Stimulated activated CD4-positive, alpha-beta T cell treated with anti-CD3 and anti-CD28 coated beads, TNF-alpha, amount 100 ng/mL, for 24 hours (primary cell): ENCODE measurements at regions not wholly inside any gene's neighbourhood (a gene's known extent, or its start where the extent isn't known, plus 50 kb on each side); places are given as distances from the start of the nearest gene placed in this dataset.

ENCODE experiments used
- DNase-seq, 3 experiments: peaks; one replicate each; pipeline ENCODE4 v3.0.0-alpha.2; 2020; ENCODE audit warnings: low read depth in 3 of 3

- DNase-seq: no peak
These were observed 117.8 kb downstream of the FOXA2 start for GRCh38 chr20:22466447-22467171.

- no peak for DNase-seq
These were observed 118.5 kb downstream of the FOXA2 start for GRCh38 chr20:22465622-22466446.

DNA sequence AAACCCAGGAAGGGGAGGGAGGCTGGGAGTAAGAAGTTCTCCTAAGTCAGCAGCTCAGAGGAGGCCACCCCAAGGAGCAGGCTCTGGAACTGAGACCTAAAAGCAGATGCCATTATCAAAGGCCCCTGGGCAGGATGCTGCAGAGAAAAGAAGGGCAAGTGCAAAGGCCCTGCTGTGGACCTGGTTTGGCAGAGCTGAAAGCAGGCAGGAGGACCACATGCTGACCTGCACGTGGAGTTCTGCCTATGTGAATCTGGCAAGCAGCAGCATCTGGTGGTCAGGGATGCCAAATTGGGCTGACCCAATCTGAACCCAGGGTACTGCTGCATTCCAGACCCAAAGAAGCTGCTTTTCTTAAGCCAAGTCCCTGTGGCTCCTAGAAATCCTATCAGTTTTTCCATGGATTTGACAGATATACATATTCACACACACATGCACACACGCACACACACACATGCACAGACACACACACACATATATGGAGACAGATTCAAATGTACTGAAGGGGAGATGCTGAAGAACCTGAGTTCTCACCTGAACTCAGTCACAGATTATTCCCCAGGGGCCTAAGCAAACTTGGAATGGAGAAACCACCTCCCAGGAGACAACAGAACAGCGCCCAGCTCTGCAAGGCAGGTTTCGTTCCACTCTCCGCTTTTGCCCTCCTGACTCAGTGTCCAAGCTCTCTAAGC lies 119.9 kb downstream of the FOXA2 start:
- no peak for DNase-seq

DNA sequence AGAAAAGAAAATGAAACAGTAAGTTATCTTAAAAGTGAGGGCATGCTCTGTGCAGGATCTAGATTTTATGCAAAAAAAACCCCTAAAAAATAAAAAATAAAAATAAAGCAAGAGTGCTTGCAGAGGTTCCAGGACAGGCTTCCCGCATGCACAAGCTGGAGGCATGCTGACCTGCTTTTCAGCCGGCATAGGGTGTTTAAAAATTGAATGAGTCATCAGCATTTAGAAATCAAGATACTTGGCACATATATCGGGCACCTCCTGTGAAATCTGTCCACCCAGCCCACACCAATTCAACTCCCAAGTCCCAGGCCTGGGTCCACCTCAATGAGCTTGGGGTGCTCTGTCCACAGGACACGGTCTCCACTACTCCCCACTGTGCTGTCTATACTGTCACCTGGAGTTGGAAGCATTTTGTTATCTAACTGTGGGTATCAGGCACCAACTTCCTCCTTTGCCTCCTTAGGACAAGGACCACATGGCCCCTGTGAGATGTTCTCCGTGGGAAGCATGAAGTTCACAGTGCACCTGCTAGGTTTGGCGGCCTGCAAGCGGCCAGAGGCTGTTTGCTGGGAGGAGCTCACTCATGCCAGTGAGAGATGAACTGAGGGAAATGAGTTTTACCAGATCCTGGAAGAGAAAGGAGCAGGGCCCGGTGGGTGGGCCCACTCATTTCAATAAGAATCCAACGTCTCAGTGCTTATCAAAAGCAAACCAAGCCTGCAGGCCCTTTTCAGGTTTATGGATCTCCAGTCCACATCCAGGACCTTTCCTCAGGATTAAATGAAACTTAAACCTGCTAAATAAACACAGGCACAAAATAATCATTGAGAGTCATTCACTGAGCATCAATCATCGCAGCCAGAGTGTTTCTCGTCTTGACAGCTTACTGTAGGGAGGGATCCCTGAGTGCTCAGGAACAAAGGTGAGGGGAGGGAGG lies 121.1 kb downstream of the FOXA2 start:
- DNase-seq: no peak

DNA sequence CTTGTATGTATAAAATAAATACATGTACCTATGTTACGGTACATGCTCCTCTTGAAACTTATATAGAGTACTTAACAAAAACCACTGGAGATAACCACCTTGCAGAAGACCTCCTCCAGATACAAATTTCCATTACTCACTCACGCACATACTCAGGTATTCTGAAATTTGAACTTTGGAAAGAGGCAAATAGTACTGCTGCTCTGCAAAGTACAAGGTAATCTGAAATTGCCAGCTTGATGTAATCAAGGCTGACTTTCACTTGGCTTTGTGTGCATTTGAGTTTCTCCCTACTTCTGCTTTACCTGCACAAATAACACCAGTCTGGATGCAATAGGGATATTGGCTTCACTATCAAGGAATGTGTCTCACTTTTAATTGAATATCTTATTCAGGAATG lies 123.6 kb downstream of the FOXA2 start:
- DNase-seq: no peak

DNA sequence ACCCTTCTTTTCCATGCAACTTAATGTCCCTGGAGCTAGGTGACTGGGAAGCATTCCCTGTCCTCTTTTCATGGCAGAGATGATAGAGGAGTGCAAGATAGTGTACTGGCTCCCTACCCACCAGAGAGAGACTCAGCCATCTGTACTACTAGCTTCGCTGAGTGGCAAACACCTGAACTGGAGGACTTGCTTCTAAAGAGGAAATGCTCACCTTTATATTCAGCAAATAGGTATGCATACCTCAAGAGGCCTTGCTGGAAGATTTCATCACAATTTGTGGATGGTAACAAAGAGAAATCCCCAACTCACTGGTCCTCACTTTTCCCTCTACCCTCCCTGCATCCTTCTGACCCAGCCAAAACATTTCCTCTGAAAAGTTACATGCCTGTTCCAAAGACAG lies 124.1 kb downstream of the FOXA2 start:
- DNase-seq: no peak

DNA sequence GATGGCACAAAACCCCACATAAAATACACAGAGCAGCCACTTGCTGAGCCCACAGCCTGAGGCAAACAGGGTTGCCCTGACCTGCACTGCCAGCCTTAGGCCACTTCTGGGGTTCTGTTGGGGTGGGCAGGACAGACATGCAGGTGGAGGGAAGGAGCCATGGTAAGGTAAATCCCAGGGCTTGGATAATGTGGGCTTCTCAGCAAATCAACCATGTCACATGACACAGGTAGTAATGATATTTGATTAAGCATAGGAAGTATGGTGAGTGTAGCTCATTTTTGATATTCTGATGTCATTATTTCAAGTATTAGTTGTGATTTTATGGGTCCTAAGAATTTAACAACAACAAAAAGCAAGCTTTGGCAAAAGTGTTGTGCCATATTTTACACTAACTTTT lies 124.6 kb downstream of the FOXA2 start:
- no peak for DNase-seq

- DNase-seq: no peak
These were observed 128.3 kb downstream of the FOXA2 start for GRCh38 chr20:22456109-22456508.

DNA sequence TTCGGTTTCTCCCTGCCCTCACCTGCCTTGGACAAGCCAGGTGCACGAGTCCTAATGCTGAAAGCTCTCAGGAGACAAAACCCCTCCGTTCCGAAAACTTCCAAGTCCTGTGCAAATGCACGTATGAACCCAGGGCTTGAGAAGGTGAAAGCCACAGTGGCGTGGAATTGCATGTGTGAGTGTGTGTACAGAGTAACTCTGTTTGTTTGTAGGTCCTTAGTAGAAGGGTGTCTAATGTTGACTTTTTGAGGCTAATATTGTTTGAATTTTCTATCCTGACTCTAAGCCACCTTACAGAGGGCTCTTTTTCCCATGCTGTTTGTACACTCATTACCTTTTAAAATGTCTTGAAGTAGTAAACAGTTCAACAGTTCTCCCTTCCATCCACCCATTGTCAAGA lies 129.1 kb downstream of the FOXA2 start:
- DNase-seq: no peak

DNA sequence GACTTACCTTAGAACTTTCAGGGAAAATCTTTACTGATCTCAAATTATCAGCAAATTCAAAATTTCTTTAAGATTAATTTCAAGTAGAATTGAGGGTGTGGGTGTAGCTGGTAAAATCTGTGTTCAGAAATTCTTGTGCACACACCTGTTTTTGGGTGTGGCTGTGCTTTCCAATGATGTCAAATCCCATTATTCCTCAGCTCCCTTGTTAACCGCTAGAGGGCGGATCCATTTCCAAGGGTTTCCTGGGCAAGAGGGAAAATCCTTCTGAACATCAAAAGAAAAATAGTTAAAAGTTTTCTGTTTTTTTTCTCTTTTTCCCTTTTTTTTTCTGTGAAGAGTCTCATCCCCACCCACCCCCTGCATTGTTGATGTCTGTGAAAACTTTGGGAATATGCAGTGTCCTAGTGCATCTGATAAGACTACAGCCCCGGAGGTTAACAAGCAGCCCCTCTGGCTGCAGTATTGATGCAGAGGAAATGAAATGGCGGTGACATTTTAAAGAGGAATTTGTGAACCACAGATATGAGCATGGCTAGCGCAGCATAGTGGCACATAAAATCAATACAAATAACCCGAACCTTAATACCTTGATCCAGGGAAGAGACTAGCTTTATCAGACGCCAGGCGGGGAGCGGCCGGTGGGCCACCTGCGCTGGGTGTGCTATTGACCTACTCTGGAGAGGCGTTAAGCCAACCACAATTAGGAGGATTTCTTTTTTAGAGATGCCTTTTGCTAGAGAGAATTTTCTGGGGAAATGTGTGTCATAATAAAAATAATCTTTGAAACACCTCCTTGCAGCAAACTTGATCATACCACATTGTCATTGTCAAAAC lies 130.9 kb downstream of the FOXA2 start:
- no peak for DNase-seq

- DNase-seq: no peak
These were observed 131.8 kb downstream of the FOXA2 start for GRCh38 chr20:22452442-22453011.

DNA sequence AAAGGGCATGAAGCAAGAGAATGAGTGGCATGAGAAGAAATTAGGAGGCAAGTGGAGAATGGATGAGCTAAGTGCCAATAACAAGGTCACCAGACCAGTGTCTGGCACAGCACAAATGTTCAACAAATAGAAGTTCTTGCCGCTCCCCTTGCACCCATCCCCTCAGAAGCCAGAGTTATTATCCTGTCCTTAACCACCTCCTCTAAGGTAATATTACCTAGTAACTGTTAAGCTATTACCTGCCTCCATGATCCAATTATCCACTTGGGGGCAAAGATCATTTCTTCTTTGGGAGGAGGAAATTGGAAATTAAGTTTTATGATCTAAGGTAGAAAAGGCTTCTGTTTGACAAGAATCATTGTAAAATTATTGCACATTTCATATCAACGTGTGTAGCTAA lies 133.8 kb downstream of the FOXA2 start:
- DNase-seq: no peak

DNA sequence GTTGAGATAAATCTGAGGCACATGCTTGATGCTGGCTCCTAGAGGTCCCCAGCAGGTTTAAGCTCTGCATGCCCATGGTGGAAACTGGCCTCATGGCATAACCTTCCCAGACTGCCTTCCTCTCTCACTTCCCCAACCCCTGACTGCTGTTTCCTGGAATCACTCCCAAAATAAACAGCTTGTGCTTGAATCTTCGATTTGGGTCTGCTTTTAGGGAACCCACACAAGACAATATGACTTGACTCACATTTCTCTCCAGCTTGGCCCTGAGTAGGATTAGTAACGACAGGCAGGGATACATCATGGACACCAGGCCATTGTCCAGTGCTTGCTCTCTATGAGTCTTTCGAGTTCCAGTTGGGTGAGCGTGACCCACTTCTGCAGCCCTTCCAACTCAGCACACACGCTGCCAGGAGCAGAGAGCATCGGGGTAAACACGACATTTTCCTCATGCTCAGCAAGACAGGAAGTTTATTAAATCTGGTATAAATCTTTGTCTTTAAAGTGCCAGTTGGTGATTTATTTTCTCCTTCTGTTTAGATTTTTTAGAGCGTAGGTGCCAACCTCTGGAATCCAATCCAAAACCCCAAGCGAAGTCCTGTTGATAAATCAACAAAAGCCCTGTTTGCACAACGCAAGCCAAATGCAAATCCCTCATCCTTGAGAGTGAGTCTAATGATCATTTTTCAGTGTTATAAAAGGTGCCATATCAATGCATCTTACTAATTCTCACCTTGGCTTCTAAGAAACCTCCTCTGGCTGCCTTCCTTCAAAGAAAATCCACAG lies 135.0 kb downstream of the FOXA2 start:
- no peak for DNase-seq

GRCh38 chr20:22447447-22447778 lies 137.0 kb downstream of the FOXA2 start:
- no peak for DNase-seq

GRCh38 chr20:22446613-22447446 lies 137.5 kb downstream of the FOXA2 start:
- no peak for DNase-seq

- DNase-seq: no peak
These were observed 142.1 kb downstream of the FOXA2 start for GRCh38 chr20:22442318-22442717.

- DNase-seq: no peak
These were observed 145.4 kb downstream of the FOXA2 start for GRCh38 chr20:22438926-22439325.

DNA sequence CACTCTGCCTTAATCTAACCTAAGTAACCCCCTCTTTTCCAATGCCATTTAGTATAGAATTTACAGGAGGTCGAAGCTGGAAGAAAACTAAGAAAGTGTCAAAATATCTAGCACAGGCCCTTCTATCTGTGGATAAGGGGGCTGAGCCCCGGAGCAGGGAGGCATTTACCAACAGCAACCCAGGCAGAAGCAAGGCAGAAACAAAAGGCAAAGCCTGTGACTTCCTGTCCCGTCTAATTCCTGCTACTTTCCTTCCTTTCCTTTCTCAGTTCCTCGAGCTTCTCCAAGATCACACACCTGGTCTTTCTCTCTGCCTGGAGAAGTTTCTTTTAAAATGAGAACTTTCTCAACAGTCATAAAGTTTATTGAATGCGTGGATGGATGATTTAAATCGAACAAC lies 146.0 kb downstream of the FOXA2 start:
- no peak for DNase-seq

- no peak for DNase-seq
These were observed 147.0 kb downstream of the FOXA2 start for GRCh38 chr20:22437354-22437753.
